Body of pancreas (tissue), 4 donors: ENCODE measurements at regions not wholly inside any gene's neighbourhood (a gene's known extent, or its start where the extent isn't known, plus 50 kb on each side); places are given as distances from the start of the nearest gene placed in this dataset.

Source experiments
- ATAC-seq: fragments of 150-250 bp; one replicate; pipeline ENCODE4 v1.9.1; 2016
- DNase-seq, 4 donors: peaks; one replicate each; pipeline ENCODE4 v3.0.0-alpha.2; 2019
- H3K27ac ChIP-seq, 4 donors: fragments of 200-600 bp; sonication (generic); 1 replicate in 3 of 4; 2 replicates in 1 of 4; pipeline versions ENCODE4 v1.5.1 to v1.6.1; 2016 to 2019; ENCODE audit warnings: mild to moderate bottlenecking in 1 of 4, mixed read lengths in 1 of 4, moderate library complexity in 1 of 4
- H3K27me3 ChIP-seq, 2 donors: fragments of 200-600 bp; sonication (generic); one replicate each; pipeline ENCODE4 v1.6.0; 2016; ENCODE audit warnings: mild to moderate bottlenecking in 1 of 2
- H3K36me3 ChIP-seq, 2 donors: fragments of 200-600 bp; sonication (generic); replicated peaks in 1 of 2; 2 replicates each; pipeline ENCODE4 v1.5.1; 2016; ENCODE audit warnings: low read depth in 2 of 2; ENCODE audit not compliant: insufficient read depth in 1 of 2
- H3K4me1 ChIP-seq: fragments of 200-600 bp; sonication (generic); one replicate; pipeline ENCODE4 v1.6.0; 2016
- H3K4me3 ChIP-seq, 2 donors: fragments of 200-600 bp; sonication (generic); 1 replicate in 1 of 2; 2 replicates in 1 of 2; pipeline ENCODE4 v1.5.1; 2016 to 2019
- H3K9me3 ChIP-seq, 3 donors: fragments of 200-600 bp; sonication (generic); 1 replicate in 2 of 3; 2 replicates in 1 of 3; pipeline ENCODE4 v1.5.1; 2016
- CTCF ChIP-seq, 7 experiments: fragments of 450-650 bp in 4 of 7; fragments of 200-600 bp in 3 of 7; sonication (generic) in 3 of 7; IDR thresholded peaks; one replicate each; pipeline ENCODE4 v1.5.1; 2016 to 2019; ENCODE audit warnings: antibody characterized with exemption in 7 of 7
- POLR2A ChIP-seq, 3 donors: fragments of 450-650 bp; IDR thresholded peaks; one replicate each; pipeline ENCODE4 v1.6.1; 2016; ENCODE audit warnings: antibody characterized with exemption in 3 of 3, mild to moderate bottlenecking in 2 of 3
- WGBS, 2 donors: methylation state at CpG; one replicate each; pipeline ENCODE4 v1.1.5; 2017; 5-methylcytosine and 5-hydroxymethylcytosine counted together
- intact Hi-C: fragments of 100-400 bp; cut with DNase I; formaldehyde crosslinking; loops from one replicate; pipeline ENCODE4 v1.15.1; 2023

- H3K9me3 ChIP-seq, result no peaks in the 10 kb centered on the region
- DNase-seq (no peak), ATAC-seq (no peak)
- no peaks in the 10 kb centered on the region for H3K27me3 ChIP-seq
- no peak overlapping the region for H3K27ac ChIP-seq
- no peaks in the 10 kb centered on the region for H3K4me1 ChIP-seq
- no peaks in the 10 kb centered on the region for H3K36me3 ChIP-seq
- intact Hi-C loops, result no loop called here
- WGBS, 2 donors, result 75 to 89% methylated on average over 4 of the region's 4 CpGs
- no peak for TF ChIP-seq CTCF (IDR thresholded peaks at IDR 0.05)
- no peak for TF ChIP-seq POLR2A (IDR thresholded peaks at IDR 0.05)
- H3K4me3 ChIP-seq, result no peak overlapping the region
These were observed 486.1 kb upstream of the NRP1 start for GRCh38 chr10:33820531-33820930.

DNA sequence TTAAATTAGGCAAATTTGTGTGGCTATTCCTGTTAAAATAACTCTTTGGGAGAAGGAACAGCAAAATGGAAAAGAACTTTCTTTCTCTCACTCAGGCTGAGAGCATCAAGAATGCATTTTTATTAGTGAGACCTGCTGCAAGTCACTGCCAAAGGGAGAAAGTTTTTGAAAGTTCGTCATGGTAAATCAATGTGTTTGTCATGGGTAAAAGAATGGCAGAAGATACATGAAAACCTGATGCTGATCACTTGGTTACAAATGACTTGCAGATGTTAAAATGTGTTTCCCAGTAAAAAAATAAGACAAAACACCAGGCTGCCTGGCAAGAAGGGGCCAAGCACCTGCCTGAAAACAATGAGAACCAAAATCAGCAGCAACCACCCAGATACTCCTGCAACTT lies 484.7 kb upstream of the NRP1 start:
- DNase-seq (no peak), ATAC-seq (no peak)
- intact Hi-C loops, result no loop called here
- Histone ChIP-seq H3K36me3 (no peaks in the 10 kb centered on the region), H3K27me3 (no peaks in the 10 kb centered on the region), H3K4me1 (no peaks in the 10 kb centered on the region), H3K27ac (no peak overlapping the region), H3K9me3 (no peaks in the 10 kb centered on the region), H3K4me3 (no peak overlapping the region)
- TF ChIP-seq POLR2A (IDR thresholded peaks at IDR 0.05) (no peak), CTCF (IDR thresholded peaks at IDR 0.05) (no peak)
- WGBS, 2 donors, result 58 to 63% methylated on average over 1 of the region's 1 CpG

- Histone ChIP-seq H3K27me3 (no peaks in the 10 kb centered on the region), H3K36me3 (no peaks in the 10 kb centered on the region), H3K9me3 (no peaks in the 10 kb centered on the region), H3K4me1 (no peaks in the 10 kb centered on the region), H3K27ac (no peak overlapping the region), H3K4me3 (no peak overlapping the region)
- TF ChIP-seq CTCF (IDR thresholded peaks at IDR 0.05) (no peak), POLR2A (IDR thresholded peaks at IDR 0.05) (no peak)
- no peak for DNase-seq
- intact Hi-C loops, result no loop called here
- no peak for ATAC-seq
- 74 to 82% methylated on average over 2 of the region's 2 CpGs for WGBS, 2 donors
These were observed 483.9 kb upstream of the NRP1 start for GRCh38 chr10:33818343-33818742.

DNA sequence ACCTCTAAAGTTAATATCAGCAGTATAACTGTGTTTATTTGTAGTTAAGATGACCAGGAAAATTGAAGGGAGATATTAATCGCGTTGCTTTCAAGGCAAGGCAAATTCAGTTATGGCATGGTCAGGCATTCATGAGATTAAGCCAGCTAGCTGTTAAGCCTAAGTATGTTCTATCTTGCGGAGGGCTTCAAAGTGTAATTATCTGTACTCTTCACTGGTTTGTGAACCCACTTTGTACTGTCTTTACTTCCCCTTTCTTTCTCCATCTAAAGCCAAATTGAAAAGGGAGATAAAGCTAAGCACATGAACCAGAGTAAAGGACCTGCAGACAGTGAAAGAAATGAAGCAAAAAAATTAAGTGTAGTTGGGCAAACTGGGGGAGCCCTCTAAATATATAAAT lies 483.1 kb upstream of the NRP1 start:
- 72 to 75% methylated on average over 3 of the region's 3 CpGs for WGBS, 2 donors
- Histone ChIP-seq H3K4me3 (no peak overlapping the region), H3K27ac (no peak overlapping the region), H3K9me3 (no peaks in the 10 kb centered on the region), H3K4me1 (no peaks in the 10 kb centered on the region), H3K27me3 (no peaks in the 10 kb centered on the region), H3K36me3 (no peaks in the 10 kb centered on the region)
- no peak for ATAC-seq
- no peak for TF ChIP-seq CTCF (IDR thresholded peaks at IDR 0.05)
- TF ChIP-seq POLR2A (IDR thresholded peaks at IDR 0.05), result no peak
- no peak for DNase-seq
- intact Hi-C loops, result no loop called here

DNA sequence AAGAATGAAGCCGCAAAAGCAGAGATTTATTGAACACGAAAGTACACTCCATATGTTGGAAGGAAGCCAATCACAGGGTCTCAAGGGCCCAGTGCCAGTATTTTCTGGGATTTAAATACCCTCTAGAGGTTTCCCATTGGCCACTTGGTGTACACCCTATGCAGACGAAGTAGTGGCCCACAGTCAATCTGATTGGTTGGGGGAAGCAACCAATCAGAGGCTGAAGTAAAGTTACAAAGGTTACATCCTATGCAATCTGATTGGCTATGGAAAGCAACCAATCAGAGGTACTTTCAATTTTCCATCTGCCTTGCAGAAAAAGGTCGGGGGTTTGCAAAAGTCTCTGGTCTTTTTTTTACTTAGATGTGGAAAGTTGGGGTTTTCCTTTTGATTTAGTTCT lies 481.3 kb upstream of the NRP1 start:
- WGBS, 2 donors, result 90 to 99% methylated on average over 4 of the region's 4 CpGs
- no peak overlapping the region for H3K4me3 ChIP-seq
- intact Hi-C loops, result no loop called here
- H3K27me3 ChIP-seq, result no peaks in the 10 kb centered on the region
- DNase-seq, result no peak
- no peaks in the 10 kb centered on the region for H3K4me1 ChIP-seq
- TF ChIP-seq POLR2A (IDR thresholded peaks at IDR 0.05) (no peak), CTCF (IDR thresholded peaks at IDR 0.05) (no peak)
- H3K9me3 ChIP-seq, result no peaks in the 10 kb centered on the region
- ATAC-seq, result no peak
- no peak overlapping the region for H3K27ac ChIP-seq
- H3K36me3 ChIP-seq, result no peaks in the 10 kb centered on the region
